ENCODE measurements at regions not wholly inside any gene's neighbourhood (a gene's known extent, or its start where the extent isn't known, plus 50 kb on each side); places are given as distances from the start of the nearest gene placed in this dataset.

DNA sequence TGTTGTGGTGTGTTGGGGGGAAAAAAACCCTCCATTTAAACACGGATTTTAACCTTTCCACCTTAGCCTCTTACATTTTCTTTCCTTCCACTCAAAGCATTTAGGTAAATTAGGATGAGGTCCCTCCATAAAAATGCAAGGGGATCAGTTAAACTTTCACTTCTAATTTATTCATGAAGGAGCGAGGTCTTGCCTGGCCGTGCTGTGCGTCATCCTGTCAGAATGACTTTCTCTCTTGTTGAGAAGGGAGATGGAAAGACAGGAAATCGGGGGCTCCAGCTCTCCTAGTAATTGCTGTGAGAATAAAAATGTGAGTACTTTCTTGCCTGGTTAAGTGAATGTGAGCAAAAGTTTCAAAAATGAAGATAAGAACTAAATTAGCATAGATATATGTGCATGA is 962.3 kb upstream of the NR2F2 start:
- TF ChIP-seq, protein P1, sequence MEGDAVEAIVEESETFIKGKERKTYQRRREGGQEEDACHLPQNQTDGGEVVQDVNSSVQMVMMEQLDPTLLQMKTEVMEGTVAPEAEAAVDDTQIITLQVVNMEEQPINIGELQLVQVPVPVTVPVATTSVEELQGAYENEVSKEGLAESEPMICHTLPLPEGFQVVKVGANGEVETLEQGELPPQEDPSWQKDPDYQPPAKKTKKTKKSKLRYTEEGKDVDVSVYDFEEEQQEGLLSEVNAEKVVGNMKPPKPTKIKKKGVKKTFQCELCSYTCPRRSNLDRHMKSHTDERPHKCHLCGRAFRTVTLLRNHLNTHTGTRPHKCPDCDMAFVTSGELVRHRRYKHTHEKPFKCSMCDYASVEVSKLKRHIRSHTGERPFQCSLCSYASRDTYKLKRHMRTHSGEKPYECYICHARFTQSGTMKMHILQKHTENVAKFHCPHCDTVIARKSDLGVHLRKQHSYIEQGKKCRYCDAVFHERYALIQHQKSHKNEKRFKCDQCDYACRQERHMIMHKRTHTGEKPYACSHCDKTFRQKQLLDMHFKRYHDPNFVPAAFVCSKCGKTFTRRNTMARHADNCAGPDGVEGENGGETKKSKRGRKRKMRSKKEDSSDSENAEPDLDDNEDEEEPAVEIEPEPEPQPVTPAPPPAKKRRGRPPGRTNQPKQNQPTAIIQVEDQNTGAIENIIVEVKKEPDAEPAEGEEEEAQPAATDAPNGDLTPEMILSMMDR (IDR thresholded peaks at IDR 0.05; ENCODE audit: low read length): no peak
- TF ChIP-seq EZH2 (IDR thresholded peaks at IDR 0.05; ENCODE audit: borderline replicate concordance, low read length): no peak
